ENCODE measurements at regions not wholly inside any gene's neighbourhood (a gene's known extent, or its start where the extent isn't known, plus 50 kb on each side); places are given as distances from the start of the nearest gene placed in this dataset.

DNA sequence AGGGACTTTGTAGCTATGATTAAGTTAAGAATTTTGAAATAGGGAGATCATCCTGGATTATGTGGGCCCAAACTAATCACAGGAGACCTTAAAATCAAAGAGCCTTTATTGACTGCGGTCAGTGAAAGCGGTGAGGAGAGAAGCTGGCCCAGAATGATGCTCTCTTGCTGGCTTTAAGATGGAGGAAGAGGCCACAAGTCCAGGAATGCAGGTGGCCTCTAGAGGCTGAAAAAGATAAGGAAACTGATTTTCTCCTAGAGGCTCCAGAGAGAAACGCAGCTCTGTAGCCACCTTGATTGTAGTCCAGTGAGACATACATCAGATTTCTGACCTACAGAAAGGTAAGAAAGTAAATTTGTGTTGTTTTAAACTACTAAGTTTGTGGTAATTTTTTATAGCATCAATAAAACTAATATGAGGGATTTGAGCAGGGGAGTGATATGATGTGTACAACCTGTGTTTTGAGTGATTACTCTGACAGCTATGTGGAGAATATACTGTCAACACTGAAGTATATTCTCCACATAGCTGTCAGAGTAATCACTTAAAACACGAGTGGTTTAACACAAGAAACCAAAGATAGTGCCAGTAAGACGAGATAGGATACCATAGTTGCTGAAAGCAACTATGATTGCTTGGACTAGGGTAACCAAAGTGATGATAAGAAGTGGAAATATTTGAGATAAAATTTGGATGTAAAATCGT lies 364.4 kb upstream of the CHST9 start:
- TF ChIP-seq, protein P1, sequence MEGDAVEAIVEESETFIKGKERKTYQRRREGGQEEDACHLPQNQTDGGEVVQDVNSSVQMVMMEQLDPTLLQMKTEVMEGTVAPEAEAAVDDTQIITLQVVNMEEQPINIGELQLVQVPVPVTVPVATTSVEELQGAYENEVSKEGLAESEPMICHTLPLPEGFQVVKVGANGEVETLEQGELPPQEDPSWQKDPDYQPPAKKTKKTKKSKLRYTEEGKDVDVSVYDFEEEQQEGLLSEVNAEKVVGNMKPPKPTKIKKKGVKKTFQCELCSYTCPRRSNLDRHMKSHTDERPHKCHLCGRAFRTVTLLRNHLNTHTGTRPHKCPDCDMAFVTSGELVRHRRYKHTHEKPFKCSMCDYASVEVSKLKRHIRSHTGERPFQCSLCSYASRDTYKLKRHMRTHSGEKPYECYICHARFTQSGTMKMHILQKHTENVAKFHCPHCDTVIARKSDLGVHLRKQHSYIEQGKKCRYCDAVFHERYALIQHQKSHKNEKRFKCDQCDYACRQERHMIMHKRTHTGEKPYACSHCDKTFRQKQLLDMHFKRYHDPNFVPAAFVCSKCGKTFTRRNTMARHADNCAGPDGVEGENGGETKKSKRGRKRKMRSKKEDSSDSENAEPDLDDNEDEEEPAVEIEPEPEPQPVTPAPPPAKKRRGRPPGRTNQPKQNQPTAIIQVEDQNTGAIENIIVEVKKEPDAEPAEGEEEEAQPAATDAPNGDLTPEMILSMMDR (IDR thresholded peaks at IDR 0.05; ENCODE audit: extremely low read depth, insufficient read depth, missing control alignments): no peak
- no peak for DNase-seq (ENCODE audit: low spot score)
- in situ Hi-C loops (cut with MboI; ENCODE audit: low pct_unique_long_range_greater_than_20kb, low sequenced_read_pairs, unreplicated experiment): no loop called here

DNA sequence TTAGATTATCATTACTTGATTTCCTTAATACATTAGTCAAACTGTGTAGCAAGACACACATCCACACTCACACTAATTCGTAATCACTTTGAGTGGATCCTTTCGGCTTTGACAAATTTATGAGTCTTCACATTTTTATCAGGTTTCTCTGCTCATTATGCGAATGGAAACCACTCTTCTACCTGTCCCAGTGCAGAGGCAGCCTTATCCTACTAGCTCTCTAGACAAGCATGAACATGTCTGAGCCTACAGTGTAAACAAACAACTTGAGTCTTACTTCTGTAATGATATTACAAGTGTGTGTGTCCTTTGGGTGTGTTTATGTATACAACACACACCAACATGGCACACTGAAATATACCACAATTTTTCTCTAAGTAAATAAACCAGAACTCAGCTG lies 361.9 kb upstream of the CHST9 start:
- no peak for DNase-seq (ENCODE audit: low spot score)
- in situ Hi-C loops (cut with MboI; ENCODE audit: low pct_unique_long_range_greater_than_20kb, low sequenced_read_pairs, unreplicated experiment): no loop called here
- TF ChIP-seq, protein P1 (IDR thresholded peaks at IDR 0.05; ENCODE audit: extremely low read depth, insufficient read depth, missing control alignments): no peak

DNA sequence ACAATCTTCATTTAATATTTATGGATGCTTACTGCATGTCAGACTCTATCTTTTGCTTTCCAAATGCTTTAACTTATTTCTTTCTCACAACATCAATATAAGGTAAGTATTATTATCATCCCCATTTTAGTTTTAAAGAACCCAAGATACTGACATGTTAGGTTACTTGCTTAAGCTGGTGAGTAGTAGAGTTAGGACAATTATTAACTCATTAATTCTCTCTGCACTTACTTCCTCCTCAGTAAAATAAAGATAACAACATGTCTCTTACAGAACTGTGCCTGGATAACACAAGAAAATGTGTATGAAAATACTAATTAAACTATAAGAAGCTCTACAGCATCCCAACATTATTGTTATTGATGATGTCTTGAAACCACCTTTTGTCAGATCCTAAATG lies 359.1 kb upstream of the CHST9 start:
- TF ChIP-seq, protein P1 (IDR thresholded peaks at IDR 0.05; ENCODE audit: extremely low read depth, insufficient read depth, missing control alignments): no peak
- in situ Hi-C loops (cut with MboI; ENCODE audit: low pct_unique_long_range_greater_than_20kb, low sequenced_read_pairs, unreplicated experiment): no loop called here

DNA sequence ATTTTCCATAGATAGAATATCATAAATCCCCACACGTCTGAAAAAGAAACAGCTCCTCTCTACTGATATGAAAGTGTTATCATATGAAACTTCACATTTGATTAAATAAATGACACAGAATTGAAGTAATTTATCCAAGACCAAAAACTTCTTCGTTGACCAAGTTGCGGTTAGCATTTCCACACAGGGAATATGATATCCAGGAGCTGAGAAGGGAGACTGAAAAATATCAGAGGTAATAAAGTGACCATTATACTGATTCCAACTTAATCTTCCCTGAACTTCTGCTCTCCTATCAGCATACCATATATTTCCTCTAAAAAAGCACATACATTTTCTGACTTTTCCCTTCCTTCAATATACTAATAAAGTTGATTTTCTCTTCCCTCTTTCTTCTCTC lies 356.2 kb upstream of the CHST9 start:
- no peak for DNase-seq (ENCODE audit: low spot score)
- TF ChIP-seq, protein P1 (IDR thresholded peaks at IDR 0.05; ENCODE audit: extremely low read depth, insufficient read depth, missing control alignments): no peak
- in situ Hi-C loops (cut with MboI; ENCODE audit: low pct_unique_long_range_greater_than_20kb, low sequenced_read_pairs, unreplicated experiment): no loop called here

More for the DNA sequence above, 359.1 kb upstream of the CHST9 start:
- no peak for DNase-seq (ENCODE audit: low spot score)

DNA sequence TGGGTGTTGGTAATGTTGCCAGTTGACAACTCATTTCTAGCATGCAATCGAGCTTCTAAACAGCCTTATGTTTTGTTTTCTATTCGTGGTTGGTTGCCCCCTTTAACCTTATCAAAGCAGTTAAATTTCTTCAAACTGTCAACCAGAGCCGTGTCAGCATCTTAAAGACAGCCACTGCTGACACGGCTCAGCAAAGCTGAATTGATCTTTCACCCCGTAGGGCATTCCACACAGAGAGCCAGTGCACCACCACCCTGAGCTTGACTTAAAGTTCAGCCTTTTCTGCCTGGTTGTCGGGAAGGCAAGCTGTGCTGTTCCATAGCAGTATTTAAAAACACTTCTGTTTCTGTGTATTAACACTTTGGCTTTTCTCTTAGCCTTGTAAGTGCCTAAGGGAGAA lies 355.0 kb upstream of the CHST9 start:
- no peak for DNase-seq (ENCODE audit: low spot score)
- in situ Hi-C loops (cut with MboI; ENCODE audit: low pct_unique_long_range_greater_than_20kb, low sequenced_read_pairs, unreplicated experiment): no loop called here
- TF ChIP-seq, protein P1 (IDR thresholded peaks at IDR 0.05; ENCODE audit: extremely low read depth, insufficient read depth, missing control alignments): no peak

DNA sequence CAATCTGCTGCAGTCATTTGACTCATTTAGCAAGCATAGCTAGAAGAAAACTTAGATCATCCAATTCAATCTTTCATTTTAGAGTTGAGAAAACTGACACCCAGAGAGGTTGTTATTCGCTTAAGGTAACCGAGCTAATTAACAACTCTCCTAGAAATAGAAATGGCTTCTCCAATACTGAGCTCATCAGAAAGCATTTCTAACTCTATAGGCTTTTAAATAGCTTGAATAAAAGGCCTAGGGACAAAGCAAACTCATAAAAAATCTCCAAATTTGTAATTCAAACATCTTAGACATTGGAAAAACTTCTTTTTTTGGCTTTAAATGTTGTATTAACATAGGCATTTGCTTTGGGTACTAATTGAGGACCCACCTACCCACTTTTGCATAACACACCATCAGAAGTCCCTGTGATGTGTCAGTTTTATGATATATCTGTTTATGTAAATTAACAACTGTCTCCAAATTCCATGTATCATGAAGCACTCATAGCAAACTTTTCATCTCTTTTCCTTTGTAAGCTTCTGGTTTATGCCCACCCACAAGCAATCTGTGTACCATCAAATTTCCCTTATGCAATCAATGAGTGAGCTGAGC lies 343.9 kb upstream of the CHST9 start:
- TF ChIP-seq, protein P1 (IDR thresholded peaks at IDR 0.05; ENCODE audit: extremely low read depth, insufficient read depth, missing control alignments): no peak
- in situ Hi-C loops (cut with MboI; ENCODE audit: low pct_unique_long_range_greater_than_20kb, low sequenced_read_pairs, unreplicated experiment): no loop called here
- DNase-seq (ENCODE audit: low spot score): no peak
